ENCODE measurements at regions not wholly inside any gene's neighbourhood (a gene's known extent, or its start where the extent isn't known, plus 50 kb on each side); places are given as distances from the start of the nearest gene placed in this dataset.

DNA sequence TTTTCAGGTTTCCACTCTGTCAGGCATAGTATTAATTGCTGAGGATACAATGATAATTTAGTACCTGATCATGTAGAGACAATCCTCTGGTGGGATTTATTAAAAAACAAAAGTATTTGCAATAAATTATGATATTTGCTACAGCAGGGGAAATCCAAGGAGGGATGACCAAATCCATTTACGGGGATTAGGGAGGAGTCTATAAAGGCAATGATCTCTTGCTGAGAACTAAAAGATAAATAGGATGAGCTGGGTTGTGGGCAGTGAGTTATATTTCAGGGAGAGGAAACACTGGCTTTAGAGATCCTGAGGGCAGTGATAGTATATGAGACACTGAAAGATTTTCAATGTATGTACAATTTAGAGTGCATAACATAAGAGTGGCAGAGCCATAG lies 305.5 kb downstream of the GPR37 start:
- TF ChIP-seq, protein P1, sequence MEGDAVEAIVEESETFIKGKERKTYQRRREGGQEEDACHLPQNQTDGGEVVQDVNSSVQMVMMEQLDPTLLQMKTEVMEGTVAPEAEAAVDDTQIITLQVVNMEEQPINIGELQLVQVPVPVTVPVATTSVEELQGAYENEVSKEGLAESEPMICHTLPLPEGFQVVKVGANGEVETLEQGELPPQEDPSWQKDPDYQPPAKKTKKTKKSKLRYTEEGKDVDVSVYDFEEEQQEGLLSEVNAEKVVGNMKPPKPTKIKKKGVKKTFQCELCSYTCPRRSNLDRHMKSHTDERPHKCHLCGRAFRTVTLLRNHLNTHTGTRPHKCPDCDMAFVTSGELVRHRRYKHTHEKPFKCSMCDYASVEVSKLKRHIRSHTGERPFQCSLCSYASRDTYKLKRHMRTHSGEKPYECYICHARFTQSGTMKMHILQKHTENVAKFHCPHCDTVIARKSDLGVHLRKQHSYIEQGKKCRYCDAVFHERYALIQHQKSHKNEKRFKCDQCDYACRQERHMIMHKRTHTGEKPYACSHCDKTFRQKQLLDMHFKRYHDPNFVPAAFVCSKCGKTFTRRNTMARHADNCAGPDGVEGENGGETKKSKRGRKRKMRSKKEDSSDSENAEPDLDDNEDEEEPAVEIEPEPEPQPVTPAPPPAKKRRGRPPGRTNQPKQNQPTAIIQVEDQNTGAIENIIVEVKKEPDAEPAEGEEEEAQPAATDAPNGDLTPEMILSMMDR (IDR thresholded peaks at IDR 0.05), result no peak
- TF ChIP-seq POLR2A (IDR thresholded peaks at IDR 0.05), result no peak

Data from vagina (tissue), 2 donors.